Liver (tissue), 3 donors: ENCODE measurements at regions not wholly inside any gene's neighbourhood (a gene's known extent, or its start where the extent isn't known, plus 50 kb on each side); places are given as distances from the start of the nearest gene placed in this dataset.

Source experiments
- CTCF ChIP-seq: fragments of 150-350 bp; IDR thresholded peaks from 2 replicates; pipeline ENCODE4 v1.5.1; 2017; ENCODE audit warnings: improper control_type of control experiment, low read depth, low read length; ENCODE audit not compliant: missing input control
- EGR1 ChIP-seq, 2 donors: IDR thresholded peaks; 2 replicates each; pipeline ENCODE4 v1.6.1; 2016 to 2018; ENCODE audit warnings: antibody characterized with exemption in 2 of 2, low read depth in 2 of 2
- GABPA ChIP-seq, 2 donors: IDR thresholded peaks in 1 of 2; conservative IDR thresholded peaks in 1 of 2; 2 replicates each; pipeline ENCODE4 v1.6.1; 2016; ENCODE audit warnings: antibody characterized with exemption in 2 of 2, mild to moderate bottlenecking in 1 of 2, moderate library complexity in 1 of 2
- JUND ChIP-seq, 2 donors: IDR thresholded peaks; 2 replicates each; pipeline ENCODE4 v1.6.1; 2016; ENCODE audit warnings: antibody characterized with exemption in 2 of 2
- REST ChIP-seq: IDR thresholded peaks from 2 replicates; pipeline ENCODE4 v1.6.1; 2016; ENCODE audit warnings: antibody characterized with exemption, mild to moderate bottlenecking
- SP1 ChIP-seq: IDR thresholded peaks from 2 replicates; pipeline ENCODE4 v1.6.1; 2018; ENCODE audit warnings: antibody characterized with exemption, mild to moderate bottlenecking
- donor health status: healthy.
- donor health status: healthy.

GRCh38 chrX:45775468-45775867, 574.8 kb upstream of the DIPK2B start:
- TF ChIP-seq SP1 (no peak), REST (no peak), CTCF (no peak), JUND (IDR thresholded peaks at IDR 0.05) (no peak), GABPA (IDR thresholded peaks at IDR 0.05 in 1 of 2, conservative IDR thresholded peaks at IDR 0.05 in 1 of 2) (no peak), EGR1 (IDR thresholded peaks at IDR 0.05; ENCODE audit: low read depth in 2 of 2) (no peak)
